ENCODE measurements at regions not wholly inside any gene's neighbourhood (a gene's known extent, or its start where the extent isn't known, plus 50 kb on each side); places are given as distances from the start of the nearest gene placed in this dataset.

- no peak for DNase-seq (ENCODE audit: low read depth)
Observed at GRCh38 chr21:35426897-35427296, 377.8 kb upstream of the RUNX1 start.

- no peak for DNase-seq (ENCODE audit: low read depth)
Observed at GRCh38 chr21:35426469-35426868, 377.4 kb upstream of the RUNX1 start.

DNA sequence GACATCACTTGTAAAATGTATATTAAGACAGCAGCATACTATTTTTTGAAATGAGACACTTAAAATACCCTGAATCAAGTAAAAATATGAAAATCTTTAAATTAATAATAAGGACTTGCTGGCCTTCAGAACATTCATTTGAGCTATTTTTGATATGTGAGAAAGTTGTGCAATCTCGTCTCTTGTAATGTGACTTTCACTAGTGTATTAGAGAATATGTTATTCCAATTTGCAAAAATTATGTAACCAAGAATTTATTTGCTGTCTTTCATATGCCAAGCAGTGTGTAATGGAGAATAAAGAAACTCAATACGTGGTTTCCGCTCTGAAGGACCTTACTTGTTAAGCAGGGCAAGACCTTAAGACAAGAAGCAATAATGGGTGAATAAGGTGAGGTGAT, 375.0 kb upstream of the RUNX1 start:
- no peak for DNase-seq (ENCODE audit: low read depth)

- DNase-seq (ENCODE audit: low read depth), result no peak
Observed at GRCh38 chr21:35423709-35424108, 374.6 kb upstream of the RUNX1 start.

- no peak for DNase-seq (ENCODE audit: low read depth)
Observed at GRCh38 chr21:35422011-35422410, 372.9 kb upstream of the RUNX1 start.

GRCh38 chr21:35421221-35421620, 372.1 kb upstream of the RUNX1 start:
- DNase-seq (ENCODE audit: low read depth), result no peak

DNA sequence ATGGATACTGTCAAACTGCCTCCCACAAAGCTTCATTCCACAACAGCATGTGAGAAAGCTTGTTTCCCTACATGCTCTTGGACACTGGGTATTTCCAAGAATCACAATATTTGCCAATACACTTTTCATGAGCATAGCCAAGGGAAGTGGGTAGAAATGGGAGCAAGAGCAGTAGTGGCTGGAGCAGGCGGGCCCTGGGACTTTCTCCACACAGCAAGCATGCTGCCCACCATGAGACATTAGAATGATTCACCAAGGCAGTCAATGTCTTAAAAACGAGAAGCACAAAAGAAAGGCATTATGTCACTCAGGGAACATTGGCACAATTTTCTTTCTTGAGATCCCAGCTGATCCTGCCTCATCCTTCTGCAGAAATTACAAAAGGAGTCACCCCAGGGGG, 371.6 kb upstream of the RUNX1 start:
- no peak for DNase-seq (ENCODE audit: low read depth)

DNA sequence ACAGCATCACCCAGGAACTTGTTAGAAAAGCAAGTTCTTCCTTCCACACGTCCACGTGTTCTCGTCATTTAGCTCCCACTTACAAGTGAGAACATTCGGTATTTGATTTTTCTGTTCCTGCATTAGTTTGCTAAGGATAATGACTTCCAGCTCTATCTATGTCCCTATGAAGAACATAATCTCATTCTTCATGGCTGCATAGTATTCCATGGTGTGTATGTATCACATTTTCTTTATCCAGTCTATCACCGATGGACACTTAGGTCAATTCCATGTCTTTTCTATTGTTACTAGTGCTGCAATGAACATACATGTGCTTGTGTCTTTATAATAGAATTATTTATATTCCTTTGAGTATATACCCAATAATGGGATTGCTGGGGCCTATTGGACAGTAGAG, 368.7 kb upstream of the RUNX1 start:
- no peak for DNase-seq (ENCODE audit: low read depth)

- no peak for DNase-seq (ENCODE audit: low read depth)
Observed at GRCh38 chr21:35416866-35417489, 367.9 kb upstream of the RUNX1 start.

- DNase-seq (ENCODE audit: low read depth), result no peak
Observed at GRCh38 chr21:35414507-35415139, 365.5 kb upstream of the RUNX1 start.

GRCh38 chr21:35414056-35414455, 365.0 kb upstream of the RUNX1 start:
- no peak for DNase-seq (ENCODE audit: low read depth)

GRCh38 chr21:35412231-35412630, 363.1 kb upstream of the RUNX1 start:
- no peak for DNase-seq (ENCODE audit: low read depth)

DNA sequence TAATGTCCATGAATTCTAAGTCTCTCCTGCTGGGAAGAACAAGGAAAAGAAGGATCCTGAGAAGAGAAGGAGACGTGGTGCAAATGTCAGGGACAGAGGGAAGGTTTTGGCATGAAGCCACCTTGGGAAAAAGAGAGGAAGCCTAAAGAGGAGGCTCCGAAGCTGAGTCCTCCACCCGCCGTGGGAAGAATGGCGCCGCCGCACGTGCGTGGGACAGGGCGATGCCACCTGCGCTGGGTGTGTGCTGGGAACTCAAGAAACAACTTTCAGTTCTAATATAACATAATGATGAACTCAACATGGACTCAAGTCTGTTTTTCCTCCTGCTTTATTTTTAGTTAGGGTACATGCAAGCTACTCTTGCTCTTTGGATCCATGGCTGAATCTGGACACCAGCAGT, 362.3 kb upstream of the RUNX1 start:
- no peak for DNase-seq (ENCODE audit: low read depth)

DNA sequence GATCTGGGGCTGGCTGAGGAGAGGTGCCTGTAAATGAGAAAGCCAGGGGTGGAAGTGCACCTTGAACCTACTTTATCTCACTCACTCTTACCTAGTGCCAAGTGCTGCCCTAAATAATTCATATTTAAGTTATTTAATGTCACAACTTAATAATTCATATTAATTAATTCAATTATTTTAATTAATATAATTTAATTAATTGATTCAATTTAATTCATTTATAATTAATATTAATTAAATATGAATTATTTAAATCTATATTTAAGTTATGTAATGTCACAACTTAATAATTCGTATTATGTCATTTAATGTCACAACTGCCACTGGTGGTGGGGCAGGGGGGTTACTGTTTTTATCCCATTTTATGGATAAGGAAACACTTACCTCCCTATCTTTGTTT, 361.6 kb upstream of the RUNX1 start:
- no peak for DNase-seq (ENCODE audit: low read depth)

DNA sequence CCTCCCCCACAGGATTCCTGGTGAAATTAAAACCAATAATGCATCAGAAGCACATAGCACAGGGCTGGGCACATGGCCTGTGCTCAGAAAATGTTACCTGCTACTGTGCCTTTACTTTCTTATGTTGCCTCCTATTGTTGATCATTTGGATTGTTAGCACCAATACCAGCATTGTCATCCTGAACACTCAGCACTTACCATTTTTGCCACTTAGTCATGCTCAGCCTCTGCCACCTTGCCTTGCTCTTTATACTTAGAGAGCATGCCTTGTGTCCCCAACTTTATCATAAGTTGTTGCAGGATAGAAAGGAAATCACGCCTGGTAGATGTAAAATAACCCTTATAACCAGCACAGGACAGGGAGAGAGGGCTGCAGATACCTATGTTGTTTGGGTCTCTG, 361.0 kb upstream of the RUNX1 start:
- DNase-seq (ENCODE audit: low read depth), result no peak

GRCh38 chr21:35408401-35408800, 359.3 kb upstream of the RUNX1 start:
- DNase-seq (ENCODE audit: low read depth), result no peak

DNA sequence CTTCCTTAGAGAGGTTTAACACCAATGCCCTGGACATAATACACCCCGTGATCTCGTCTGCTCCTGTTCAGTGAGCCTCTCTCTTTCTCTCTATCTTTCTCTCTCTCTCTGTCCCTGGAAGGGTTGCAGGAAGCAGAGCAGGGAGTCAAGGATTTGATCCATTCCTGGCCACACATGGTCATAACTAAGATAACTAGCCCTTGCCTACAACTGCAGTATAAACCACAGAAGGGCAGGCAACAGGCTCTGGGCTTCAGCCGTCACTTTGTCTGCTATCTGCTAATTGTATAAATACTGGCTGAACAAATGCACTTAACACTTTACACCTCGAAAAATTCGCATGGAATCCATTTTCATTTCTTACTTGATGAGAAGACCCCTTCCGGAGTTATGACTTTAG, 357.5 kb upstream of the RUNX1 start:
- no peak for DNase-seq (ENCODE audit: low read depth)

DNA sequence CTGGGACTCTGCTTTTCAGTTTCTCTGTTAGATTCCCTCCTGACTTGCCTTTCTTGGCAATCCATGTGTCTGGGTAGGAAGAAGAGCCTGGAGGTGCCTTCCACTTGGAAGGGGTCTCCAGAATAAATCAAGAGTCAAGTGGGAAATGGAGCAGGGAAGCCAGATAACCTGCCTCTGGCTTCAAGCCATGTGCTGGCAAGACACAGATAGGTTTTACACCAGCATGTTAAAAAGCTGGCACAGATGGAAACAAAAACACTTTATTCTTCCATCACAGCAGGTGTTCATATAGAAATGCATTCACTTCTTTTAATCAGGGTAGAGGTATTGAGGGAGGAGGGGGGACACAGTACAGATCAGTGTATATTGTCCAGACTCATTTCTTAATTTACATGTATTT, 356.9 kb upstream of the RUNX1 start:
- no peak for DNase-seq (ENCODE audit: low read depth)

DNA sequence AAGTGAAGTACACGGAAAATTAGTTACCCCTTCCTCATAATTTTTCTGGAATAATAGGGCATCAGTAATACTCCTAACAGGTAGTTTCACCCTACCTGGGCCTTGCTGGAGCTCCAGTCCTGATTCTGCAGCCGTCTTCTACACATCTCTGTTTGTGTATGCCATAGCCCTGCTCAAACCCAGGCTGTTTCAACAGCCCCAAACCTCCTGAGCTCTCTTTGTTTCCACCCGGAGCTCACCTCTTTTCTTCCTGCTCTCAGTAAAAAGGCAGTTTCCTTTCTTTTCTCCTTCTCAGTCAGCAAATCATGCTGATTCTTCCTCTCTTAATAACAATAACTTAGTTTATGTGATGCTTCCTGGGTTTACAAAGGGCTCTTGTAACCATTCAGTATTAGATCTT, 355.1 kb upstream of the RUNX1 start:
- DNase-seq (ENCODE audit: low read depth), result no peak

DNA sequence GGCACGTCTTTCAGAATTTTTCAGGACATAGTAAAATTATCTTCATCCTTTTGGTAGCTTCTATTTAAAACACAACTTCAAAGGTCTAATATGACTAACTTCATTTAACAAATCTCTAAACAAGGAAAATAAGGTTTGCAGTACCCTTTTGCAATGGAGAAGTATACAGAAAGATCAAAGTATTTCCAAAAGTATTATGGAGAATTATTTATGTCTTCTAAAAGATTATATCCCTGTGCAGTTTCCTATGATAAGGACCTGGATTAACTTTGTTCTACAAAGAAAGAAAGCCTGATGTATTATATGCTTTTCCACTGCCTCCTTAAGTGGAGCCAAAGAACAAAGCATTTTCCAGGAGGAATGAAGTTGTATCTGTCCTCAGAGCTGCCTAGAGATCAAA, 353.0 kb upstream of the RUNX1 start:
- DNase-seq (ENCODE audit: low read depth), result no peak

DNA sequence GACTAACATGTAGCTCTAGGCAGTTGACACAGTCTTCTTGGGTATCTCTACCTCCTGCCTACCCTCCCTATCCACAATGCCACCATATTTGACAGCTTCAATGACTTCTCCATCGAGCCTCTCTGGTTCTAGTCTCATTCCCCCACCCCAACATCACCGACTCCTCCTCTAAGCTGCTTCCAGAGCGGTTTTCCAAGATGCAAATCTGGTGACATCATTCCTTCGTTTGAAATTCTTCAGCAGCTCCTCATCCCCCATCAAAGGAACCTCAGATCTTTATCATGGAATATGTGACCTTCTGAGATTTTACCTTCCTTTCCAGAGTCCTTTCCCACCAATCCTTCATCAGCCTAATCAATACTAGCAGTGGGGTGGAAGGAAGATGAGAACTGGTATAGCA, 352.4 kb upstream of the RUNX1 start:
- DNase-seq (ENCODE audit: low read depth), result no peak

GRCh38 chr21:35400233-35400939, 351.3 kb upstream of the RUNX1 start:
- peak; percentile 38 for DNase-seq (ENCODE audit: low read depth)

- no peak for DNase-seq (ENCODE audit: low read depth)
Observed at GRCh38 chr21:35399706-35400105, 350.6 kb upstream of the RUNX1 start.
